ENCODE measurements at regions not wholly inside any gene's neighbourhood (a gene's known extent, or its start where the extent isn't known, plus 50 kb on each side); places are given as distances from the start of the nearest gene placed in this dataset.

GRCh38 chr6:74606582-74607071, 599.2 kb downstream of the COL12A1 start (continued):
- no peak for TF ChIP-seq SNAPC5 (CRISPR knock-in tag; IDR thresholded peaks at IDR 0.05; ENCODE audit: borderline replicate concordance)
- TF ChIP-seq MAFF (IDR thresholded peaks at IDR 0.05; ENCODE audit: low read depth, low read length): no peak
- TF ChIP-seq E2F1 (CRISPR knock-in tag; IDR thresholded peaks at IDR 0.05): no peak
- no peak for TF ChIP-seq DR1 (CRISPR knock-in tag; IDR thresholded peaks at IDR 0.05)
- no peak for TF ChIP-seq ZNF549 (CRISPR knock-in tag; IDR thresholded peaks at IDR 0.05)
- TF ChIP-seq NR0B2 (CRISPR knock-in tag; IDR thresholded peaks at IDR 0.05): no peak
- TF ChIP-seq SOX5 (CRISPR knock-in tag; IDR thresholded peaks at IDR 0.05; ENCODE audit: borderline replicate concordance): no peak
- TF ChIP-seq ZNF569 (CRISPR knock-in tag; IDR thresholded peaks at IDR 0.05; ENCODE audit: borderline replicate concordance): no peak
- TF ChIP-seq ZBTB2 (CRISPR knock-in tag; IDR thresholded peaks at IDR 0.05; ENCODE audit: low read depth): no peak
- TF ChIP-seq GMEB1 (CRISPR knock-in tag; IDR thresholded peaks at IDR 0.05; ENCODE audit: borderline replicate concordance): no peak
- no peak for TF ChIP-seq ZBTB8A (CRISPR knock-in tag; IDR thresholded peaks at IDR 0.05; ENCODE audit: borderline replicate concordance, low read depth)
- no peak for TF ChIP-seq ZNF432 (CRISPR knock-in tag; IDR thresholded peaks at IDR 0.05; ENCODE audit: borderline replicate concordance)
- no peak for TF ChIP-seq ZNF703 (CRISPR knock-in tag; IDR thresholded peaks at IDR 0.05; ENCODE audit: borderline replicate concordance)

All from HepG2 (cell line).